ENCODE measurements at regions not wholly inside any gene's neighbourhood (a gene's known extent, or its start where the extent isn't known, plus 50 kb on each side); places are given as distances from the start of the nearest gene placed in this dataset.
A peak's percentile ranks its signal among the peaks of the same experiment; 100 is the strongest.

- DNase-seq, result peak in 1 of 42 donors; percentile 24
- intact Hi-C loops (cut with DNase I), result no loop called here
Measured at GRCh38 chr18:46310675-46311345, 206.6 kb downstream of the HAUS1 start.

GRCh38 chr18:46311491-46311890 lies 207.3 kb downstream of the HAUS1 start:
- DNase-seq, result no peak
- intact Hi-C loops (cut with DNase I), result no loop called here

- no peak for DNase-seq
- intact Hi-C loops (cut with DNase I), result no loop called here
Measured at GRCh38 chr18:46312221-46312620, 208.0 kb downstream of the HAUS1 start.

- intact Hi-C loops (cut with DNase I), result no loop called here
- DNase-seq, result no peak
Measured at GRCh38 chr18:46313521-46313920, 209.3 kb downstream of the HAUS1 start.

GRCh38 chr18:46314011-46314410 lies 209.8 kb downstream of the HAUS1 start:
- intact Hi-C loops (cut with DNase I), result no loop called here
- no peak for DNase-seq

GRCh38 chr18:46315161-46315560 lies 211.0 kb downstream of the HAUS1 start:
- DNase-seq, result no peak
- intact Hi-C loops (cut with DNase I), result no loop called here

- intact Hi-C loops (cut with DNase I), result no loop called here
- no peak for DNase-seq
Measured at GRCh38 chr18:46318356-46318755, 214.2 kb downstream of the HAUS1 start.

GRCh38 chr18:46319783-46320182 lies 215.6 kb downstream of the HAUS1 start:
- no peak for DNase-seq
- intact Hi-C loops (cut with DNase I), result no loop called here

GRCh38 chr18:46320297-46320696 lies 216.1 kb downstream of the HAUS1 start:
- intact Hi-C loops (cut with DNase I), result no loop called here
- DNase-seq, result no peak

GRCh38 chr18:46320928-46321711 lies 216.9 kb downstream of the HAUS1 start:
- intact Hi-C loops (cut with DNase I), result no loop called here
- no peak for DNase-seq

- DNase-seq, result no peak
- intact Hi-C loops (cut with DNase I), result no loop called here
Measured at GRCh38 chr18:46321955-46322354, 217.8 kb downstream of the HAUS1 start.

GRCh38 chr18:46322411-46322891 lies 218.3 kb downstream of the HAUS1 start:
- intact Hi-C loops (cut with DNase I), result no loop called here
- DNase-seq, result no peak

GRCh38 chr18:46322941-46323340 lies 218.8 kb downstream of the HAUS1 start:
- DNase-seq, result no peak
- intact Hi-C loops (cut with DNase I), result no loop called here

GRCh38 chr18:46324087-46324955 lies 220.1 kb downstream of the HAUS1 start:
- intact Hi-C loops (cut with DNase I), result no loop called here
- DNase-seq, result peak in 10 of 42 donors; percentile 8 to 66 (median 35)

GRCh38 chr18:46325895-46326294 lies 221.7 kb downstream of the HAUS1 start:
- peak in 1 of 42 donors; percentile 27 for DNase-seq
- intact Hi-C loops (cut with DNase I), result no loop called here

GRCh38 chr18:46329736-46330246 lies 225.6 kb downstream of the HAUS1 start:
- DNase-seq, result no peak
- intact Hi-C loops (cut with DNase I), result no loop called here

- intact Hi-C loops (cut with DNase I), result no loop called here
- no peak for DNase-seq
Measured at GRCh38 chr18:46331316-46331715, 227.1 kb downstream of the HAUS1 start.

GRCh38 chr18:46332286-46332801 lies 228.2 kb downstream of the HAUS1 start:
- intact Hi-C loops (cut with DNase I), result no loop called here
- peak in 2 of 42 donors; percentile 16 to 26 for DNase-seq

- peak in 31 of 42 donors; percentile 11 to 71 (median 34) for DNase-seq
- intact Hi-C loops (cut with DNase I), result no loop called here
Measured at GRCh38 chr18:46332921-46333341, 228.7 kb downstream of the HAUS1 start.

All from head of caudate nucleus (tissue), 42 donors.